ENCODE measurements at regions not wholly inside any gene's neighbourhood (a gene's known extent, or its start where the extent isn't known, plus 50 kb on each side); places are given as distances from the start of the nearest gene placed in this dataset.

DNA sequence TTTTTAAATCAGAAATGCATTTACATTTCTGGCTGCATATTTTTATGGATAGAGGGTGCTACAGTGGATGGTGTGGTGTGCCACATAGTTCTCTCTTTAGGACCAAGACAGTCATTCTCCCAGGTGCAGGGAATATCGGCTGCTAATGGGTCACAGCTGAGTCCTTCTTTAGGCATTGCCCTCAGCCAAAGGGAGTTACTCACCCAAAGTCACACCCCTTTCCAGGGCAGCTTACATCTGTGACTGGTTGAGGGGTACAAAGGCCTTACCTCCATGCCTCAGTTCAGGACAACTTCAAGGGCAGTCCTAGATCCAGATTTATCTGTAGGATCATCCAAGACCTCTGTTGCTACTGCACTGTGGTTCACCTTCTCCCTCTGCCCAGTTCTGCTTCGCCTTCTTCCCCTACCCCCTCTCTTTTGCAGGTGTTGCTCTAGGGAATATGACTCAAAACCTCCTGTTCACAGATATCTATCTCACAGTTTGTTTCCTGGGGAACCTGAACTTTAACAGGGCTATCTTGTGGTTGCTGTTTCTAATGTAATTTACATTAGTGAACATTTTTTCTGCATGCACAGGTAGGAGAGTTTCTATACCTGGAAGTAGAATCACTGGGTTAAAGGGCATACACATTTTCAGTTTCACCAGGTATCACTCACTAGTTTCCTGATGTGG is 413.9 kb downstream of the RPS6KC1 start:
- Mint-ChIP-seq H3K27me3 (ENCODE audit: low read depth) (peaks cover 4% of the 10 kb centered on the region), H3K36me3 (no peaks in the 10 kb centered on the region), H3K9me3 (peaks cover 19% of the 10 kb centered on the region), H3K4me3 (no peak overlapping the region), H3K27ac (no peak overlapping the region), H3K4me1 (no peaks in the 10 kb centered on the region)
- DNase-seq (ENCODE audit: low spot score in 2 of 2, unreplicated experiment in 2 of 2), result no peak
- TF ChIP-seq, protein P1, sequence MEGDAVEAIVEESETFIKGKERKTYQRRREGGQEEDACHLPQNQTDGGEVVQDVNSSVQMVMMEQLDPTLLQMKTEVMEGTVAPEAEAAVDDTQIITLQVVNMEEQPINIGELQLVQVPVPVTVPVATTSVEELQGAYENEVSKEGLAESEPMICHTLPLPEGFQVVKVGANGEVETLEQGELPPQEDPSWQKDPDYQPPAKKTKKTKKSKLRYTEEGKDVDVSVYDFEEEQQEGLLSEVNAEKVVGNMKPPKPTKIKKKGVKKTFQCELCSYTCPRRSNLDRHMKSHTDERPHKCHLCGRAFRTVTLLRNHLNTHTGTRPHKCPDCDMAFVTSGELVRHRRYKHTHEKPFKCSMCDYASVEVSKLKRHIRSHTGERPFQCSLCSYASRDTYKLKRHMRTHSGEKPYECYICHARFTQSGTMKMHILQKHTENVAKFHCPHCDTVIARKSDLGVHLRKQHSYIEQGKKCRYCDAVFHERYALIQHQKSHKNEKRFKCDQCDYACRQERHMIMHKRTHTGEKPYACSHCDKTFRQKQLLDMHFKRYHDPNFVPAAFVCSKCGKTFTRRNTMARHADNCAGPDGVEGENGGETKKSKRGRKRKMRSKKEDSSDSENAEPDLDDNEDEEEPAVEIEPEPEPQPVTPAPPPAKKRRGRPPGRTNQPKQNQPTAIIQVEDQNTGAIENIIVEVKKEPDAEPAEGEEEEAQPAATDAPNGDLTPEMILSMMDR (IDR thresholded peaks at IDR 0.05; ENCODE audit: unreplicated experiment), result no peak

DNA sequence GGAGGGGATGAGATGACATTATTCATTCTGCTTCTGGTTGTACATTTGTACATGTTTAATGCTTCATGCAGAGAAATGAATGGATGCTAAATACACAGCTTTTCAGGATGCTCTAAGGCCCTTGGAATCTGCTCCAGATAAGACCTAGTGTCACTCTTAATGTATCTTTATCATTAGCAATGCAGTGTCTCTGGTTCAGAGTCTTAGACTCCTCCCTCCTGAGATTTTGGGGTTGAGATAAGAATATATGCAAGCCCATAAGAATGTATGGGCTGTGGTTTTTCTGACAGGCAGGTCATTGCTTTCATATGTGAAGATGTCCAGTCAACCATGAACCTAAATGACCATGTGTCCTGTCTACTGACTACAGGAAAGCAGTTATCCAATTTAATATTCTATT is 415.5 kb downstream of the RPS6KC1 start:
- no peaks in the 10 kb centered on the region for H3K4me1 Mint-ChIP-seq
- no peak overlapping the region for H3K27ac Mint-ChIP-seq
- TF ChIP-seq, protein P1 (IDR thresholded peaks at IDR 0.05; ENCODE audit: unreplicated experiment), result no peak
- DNase-seq (ENCODE audit: low spot score in 2 of 2, unreplicated experiment in 2 of 2), result no peak
- peaks cover 6% of the 10 kb centered on the region for H3K9me3 Mint-ChIP-seq
- no peaks in the 10 kb centered on the region for H3K36me3 Mint-ChIP-seq
- H3K4me3 Mint-ChIP-seq, result no peak overlapping the region
- H3K27me3 Mint-ChIP-seq (ENCODE audit: low read depth), result peaks cover 4% of the 10 kb centered on the region

DNA sequence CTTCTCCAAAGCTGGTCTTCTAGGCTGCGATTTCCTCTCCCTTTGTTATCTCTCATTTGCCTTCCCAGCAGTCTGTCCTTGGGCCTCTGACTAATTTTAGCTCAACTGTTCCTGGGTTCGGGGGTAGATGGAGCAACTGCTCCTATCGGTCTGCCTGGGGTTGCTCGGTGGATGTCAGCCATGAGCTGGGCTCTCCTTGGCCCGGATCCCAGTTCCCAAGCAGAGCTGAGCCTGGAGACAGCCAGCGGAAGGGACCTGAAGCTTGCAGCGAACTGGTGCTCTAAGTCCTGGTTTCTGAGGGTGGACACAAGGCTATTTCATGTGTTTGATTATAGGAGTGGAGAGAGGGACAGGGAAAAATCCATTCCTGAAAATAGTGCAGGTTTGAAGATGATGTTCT is 423.0 kb downstream of the RPS6KC1 start:
- Mint-ChIP-seq H3K4me1 (peaks cover 3% of the 10 kb centered on the region), H3K36me3 (no peaks in the 10 kb centered on the region), H3K27me3 (ENCODE audit: low read depth) (peaks cover 4% of the 10 kb centered on the region), H3K27ac (no peak overlapping the region), H3K9me3 (no peaks in the 10 kb centered on the region), H3K4me3 (no peak overlapping the region)
- TF ChIP-seq, protein P1 (IDR thresholded peaks at IDR 0.05; ENCODE audit: unreplicated experiment), result no peak
- DNase-seq (ENCODE audit: low spot score in 2 of 2, unreplicated experiment in 2 of 2), result no peak

DNA sequence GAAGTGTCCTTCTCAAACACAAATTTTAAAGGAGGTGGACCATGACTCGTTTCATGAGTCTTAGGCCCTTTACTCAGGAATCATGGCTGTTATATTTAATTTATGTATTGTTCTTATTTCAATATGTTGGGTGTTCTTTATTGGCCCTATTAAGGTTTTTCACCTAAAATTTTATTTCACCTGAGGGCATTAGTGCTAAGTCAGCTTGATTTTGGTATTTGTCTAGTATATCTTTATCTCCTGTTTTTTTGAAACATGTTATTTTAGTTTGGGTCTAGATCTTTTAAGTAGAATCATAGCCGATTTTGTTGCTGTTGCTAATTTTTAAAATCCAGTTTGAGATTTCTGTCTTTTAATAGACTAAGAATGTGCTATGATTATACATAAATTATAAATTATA is 430.4 kb downstream of the RPS6KC1 start:
- DNase-seq (ENCODE audit: low spot score in 2 of 2, unreplicated experiment in 2 of 2), result no peak
- H3K9me3 Mint-ChIP-seq, result peaks cover 9% of the 10 kb centered on the region
- TF ChIP-seq, protein P1 (IDR thresholded peaks at IDR 0.05; ENCODE audit: unreplicated experiment), result no peak
- no peaks in the 10 kb centered on the region for H3K4me1 Mint-ChIP-seq
- H3K27ac Mint-ChIP-seq, result no peak overlapping the region
- no peak overlapping the region for H3K4me3 Mint-ChIP-seq
- no peaks in the 10 kb centered on the region for H3K36me3 Mint-ChIP-seq
- peaks cover 12% of the 10 kb centered on the region for H3K27me3 Mint-ChIP-seq (ENCODE audit: low read depth)

DNA sequence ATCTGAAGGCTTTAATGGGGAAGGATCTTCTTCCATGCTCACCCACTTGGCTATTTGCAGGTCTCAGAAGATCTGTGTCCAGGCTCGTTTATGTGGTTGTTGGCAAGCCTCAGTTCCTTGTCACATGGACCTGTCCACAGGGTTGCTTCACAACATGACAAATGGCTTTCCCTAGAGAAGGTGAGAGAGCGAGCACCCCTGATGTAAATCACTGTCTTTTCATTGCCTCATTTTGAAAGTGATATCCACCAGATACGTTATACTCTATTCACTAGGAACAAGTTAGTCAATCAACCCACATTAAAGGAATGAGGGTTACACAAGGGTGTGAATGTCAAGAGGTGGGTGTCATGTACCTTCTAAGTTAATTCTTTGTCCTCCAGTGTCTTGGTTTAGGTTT is 433.3 kb downstream of the RPS6KC1 start:
- TF ChIP-seq, protein P1 (IDR thresholded peaks at IDR 0.05; ENCODE audit: unreplicated experiment), result no peak
- Mint-ChIP-seq H3K27me3 (ENCODE audit: low read depth) (peaks cover 13% of the 10 kb centered on the region), H3K27ac (no peak overlapping the region)

More for the DNA sequence above, 433.3 kb downstream of the RPS6KC1 start:
- Mint-ChIP-seq H3K4me1 (no peaks in the 10 kb centered on the region), H3K9me3 (peaks cover 9% of the 10 kb centered on the region), H3K36me3 (no peaks in the 10 kb centered on the region), H3K4me3 (no peak overlapping the region)
- no peak for DNase-seq (ENCODE audit: low spot score in 2 of 2, unreplicated experiment in 2 of 2)

Data from mesothelial cell of epicardium (in vitro differentiated cells).